ENCODE measurements at regions not wholly inside any gene's neighbourhood (a gene's known extent, or its start where the extent isn't known, plus 50 kb on each side); places are given as distances from the start of the nearest gene placed in this dataset.
"Not testable (repeated sequence)": the region's sequence is repeated elsewhere in the genome, so short reads cannot be mapped to it uniquely, and the experiment has no call there.

DNA sequence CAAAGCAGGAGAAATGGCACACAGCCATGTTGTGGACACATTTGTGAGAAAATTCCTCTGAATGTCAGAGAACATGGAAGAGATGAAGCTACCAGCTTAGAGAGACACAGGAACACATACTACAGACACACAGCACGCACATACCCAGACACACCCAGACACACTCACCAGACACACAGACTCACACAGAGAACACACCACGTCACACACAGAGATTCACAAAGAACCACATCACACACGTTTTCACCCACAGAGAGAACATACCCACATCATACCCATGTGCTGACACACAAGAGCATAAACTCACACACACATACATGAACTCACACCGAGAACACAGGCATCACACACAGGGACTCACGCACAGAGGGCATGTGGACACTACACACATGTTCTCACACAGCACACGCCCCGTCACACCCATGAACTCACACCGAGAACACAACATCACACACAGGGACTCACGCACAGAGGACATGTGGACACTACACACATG is 124.9 kb downstream of the METRNL start:
- DNase-seq, result no peak

- not testable (repeated sequence) for DNase-seq
Measured at GRCh38 chr17:83204736-83205386, 125.5 kb downstream of the METRNL start.

DNA sequence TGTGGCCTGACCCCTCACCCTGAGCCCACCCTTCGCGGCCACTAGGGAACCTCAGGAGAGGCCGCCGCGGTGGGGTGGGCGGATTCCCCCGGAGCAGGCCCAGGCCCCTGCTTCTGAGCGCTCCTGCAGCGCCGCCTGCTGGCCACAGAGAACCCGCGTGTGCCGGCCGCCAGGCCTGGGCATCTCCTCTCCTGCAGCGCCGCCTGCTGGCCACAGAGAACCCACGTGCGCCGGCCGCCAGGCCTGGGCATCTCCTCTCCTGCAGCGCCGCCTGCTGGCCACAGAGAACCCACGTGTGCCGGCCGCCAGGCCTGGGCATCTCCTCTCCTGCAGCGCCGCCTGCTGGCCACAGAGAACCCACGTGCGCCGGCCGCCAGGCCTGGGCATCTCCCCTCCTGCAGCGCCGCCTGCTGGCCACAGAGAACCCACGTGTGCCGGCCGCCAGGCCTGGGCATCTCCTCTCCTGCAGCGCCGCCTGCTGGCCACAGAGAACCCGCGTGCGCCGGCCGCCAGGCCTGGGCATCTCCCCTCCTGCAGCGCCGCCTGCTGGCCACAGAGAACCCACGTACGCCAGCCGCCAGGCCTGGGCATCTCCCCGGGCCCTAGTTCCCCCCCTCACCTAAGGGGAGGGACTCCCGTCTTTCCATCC is 126.1 kb downstream of the METRNL start:
- DNase-seq, result peak in 1 of 2 donors; percentile 42

- DNase-seq, result not testable (repeated sequence)
Measured at GRCh38 chr17:83206036-83206394, 126.6 kb downstream of the METRNL start.

- DNase-seq, result not testable (repeated sequence)
Measured at GRCh38 chr17:83206819-83207588, 127.6 kb downstream of the METRNL start.

DNA sequence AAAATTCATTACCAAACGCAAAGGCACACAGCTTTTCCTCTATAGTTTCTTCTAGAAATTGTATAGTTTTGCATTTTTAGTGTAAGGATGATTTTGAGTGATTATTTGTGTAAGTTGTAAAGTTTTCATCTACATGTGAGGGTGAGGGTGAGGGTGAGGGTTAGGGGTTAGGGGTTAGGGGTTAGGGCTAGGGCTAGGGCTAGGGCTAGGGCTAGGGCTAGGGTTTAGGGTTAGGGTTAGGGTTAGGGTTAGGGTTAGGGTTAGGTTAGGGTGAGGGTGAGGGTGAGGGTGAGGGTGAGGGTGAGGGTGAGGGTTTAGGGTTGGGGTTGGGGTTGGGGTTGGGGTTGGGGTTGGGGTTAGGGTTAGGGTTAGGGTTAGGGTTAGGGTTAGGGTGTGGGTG is 167.6 kb downstream of the METRNL start:
- not testable (repeated sequence) for DNase-seq
